Mammary epithelial cell (primary cell): ENCODE measurements at regions not wholly inside any gene's neighbourhood (a gene's known extent, or its start where the extent isn't known, plus 50 kb on each side); places are given as distances from the start of the nearest gene placed in this dataset.

Source experiments
- CTCF ChIP-seq, 2 donors: IDR thresholded peaks in 1 of 2; conservative IDR thresholded peaks in 1 of 2; 2 replicates each; pipeline ENCODE4 v1.5.1; 2011 to 2012; ENCODE audit warnings: inconsistent platforms in 2 of 2, low read length in 2 of 2, mild to moderate bottlenecking in 2 of 2, control low read depth in 1 of 2, low read depth in 1 of 2; ENCODE audit not compliant: insufficient read depth in 1 of 2; ENCODE audit errors: extremely low read depth in 1 of 2
- EZH2 ChIP-seq: IDR thresholded peaks from 2 replicates; pipeline ENCODE4 v1.6.1; 2012; ENCODE audit warnings: low read length, inconsistent platforms, borderline replicate concordance

- TF ChIP-seq CTCF (conservative IDR thresholded peaks at IDR 0.05 in 1 of 2, IDR thresholded peaks at IDR 0.05 in 1 of 2; ENCODE audit: extremely low read depth in 1 of 2, insufficient read depth in 1 of 2, low read depth in 1 of 2, low read length in 2 of 2) (no peak), EZH2 (no peak)
These were observed 120.1 kb downstream of the NUFIP1 start for GRCh38 chr13:44869167-44869566.
